ENCODE measurements at regions not wholly inside any gene's neighbourhood (a gene's known extent, or its start where the extent isn't known, plus 50 kb on each side); places are given as distances from the start of the nearest gene placed in this dataset.

- TF ChIP-seq CTCF (IDR thresholded peaks at IDR 0.05) = no peak
- TF ChIP-seq POLR2A (IDR thresholded peaks at IDR 0.05) = no peak
Observed at GRCh38 chr5:124649491-124650146, 96.8 kb downstream of the ZNF608 start.

Measured in thyroid gland (tissue), 4 donors.